Sigmoid colon (tissue), 4 donors: ENCODE measurements at regions not wholly inside any gene's neighbourhood (a gene's known extent, or its start where the extent isn't known, plus 50 kb on each side); places are given as distances from the start of the nearest gene placed in this dataset.

Source experiments
- CTCF ChIP-seq, 4 experiments: fragments of 450-650 bp in 3 of 4; fragments of 200-600 bp in 1 of 4; IDR thresholded peaks; one replicate each; pipeline ENCODE4 v1.5.1; 2016 to 2019; ENCODE audit warnings: antibody characterized with exemption in 4 of 4, mild to moderate bottlenecking in 3 of 4, moderate library complexity in 2 of 4
- EP300 ChIP-seq, 4 donors: sonication (generic); formaldehyde crosslinking; IDR thresholded peaks; one replicate each; pipeline ENCODE4 v1.6.1; 2017; ENCODE audit warnings: antibody characterized with exemption in 4 of 4
- POLR2A ChIP-seq, 2 donors: fragments of 450-650 bp; IDR thresholded peaks; one replicate each; pipeline ENCODE4 v1.6.1; 2016; ENCODE audit warnings: antibody characterized with exemption in 2 of 2, mild to moderate bottlenecking in 2 of 2, moderate library complexity in 2 of 2
- POLR2AphosphoS5 ChIP-seq, 4 donors: sonication (generic); formaldehyde crosslinking; IDR thresholded peaks; one replicate each; pipeline ENCODE4 v1.6.1; 2017; ENCODE audit warnings: antibody characterized with exemption in 4 of 4

GRCh38 chr18:28831476-28831875, 654.5 kb upstream of the CDH2 start:
- no peak for TF ChIP-seq CTCF (IDR thresholded peaks at IDR 0.05)
- TF ChIP-seq POLR2A (IDR thresholded peaks at IDR 0.05): no peak
- TF ChIP-seq POLR2AphosphoS5 (IDR thresholded peaks at IDR 0.05): no peak
- no peak for TF ChIP-seq EP300 (IDR thresholded peaks at IDR 0.05)
